ENCODE measurements at regions not wholly inside any gene's neighbourhood (a gene's known extent, or its start where the extent isn't known, plus 50 kb on each side); places are given as distances from the start of the nearest gene placed in this dataset.

GRCh38 chr1:22268327-22268726 is 125.4 kb upstream of the WNT4 start:
- Histone ChIP-seq H3K36me3 (no peaks in the 10 kb centered on the region), H3K4me1 (no peaks in the 10 kb centered on the region), H3K4me3 (no peak overlapping the region), H3K27me3 (no peaks in the 10 kb centered on the region), H3K9me3 (no peaks in the 10 kb centered on the region), H3K27ac (no peak overlapping the region)
- no peak for DNase-seq (ENCODE audit: low spot score in 2 of 2)
- intact Hi-C loops (cut with DNase I) = no loop called here
- TF ChIP-seq CTCF (IDR thresholded peaks at IDR 0.05) = no peak

GRCh38 chr1:22271847-22272801 is 129.2 kb upstream of the WNT4 start:
- TF ChIP-seq CTCF (IDR thresholded peaks at IDR 0.05) = no peak
- H3K4me1 ChIP-seq = no peaks in the 10 kb centered on the region

GRCh38 chr1:22273686-22274681 is 131.1 kb upstream of the WNT4 start:
- H3K4me1 ChIP-seq = no peaks in the 10 kb centered on the region
- no peaks in the 10 kb centered on the region for H3K27me3 ChIP-seq
- no peak overlapping the region for H3K27ac ChIP-seq
- TF ChIP-seq CTCF (IDR thresholded peaks at IDR 0.05) = no peak
- no peaks in the 10 kb centered on the region for H3K36me3 ChIP-seq
- H3K9me3 ChIP-seq = no peaks in the 10 kb centered on the region
- H3K4me3 ChIP-seq = no peak overlapping the region
- no peak for DNase-seq (ENCODE audit: low spot score in 2 of 2)
- intact Hi-C loops (cut with DNase I) = no loop called here

More at GRCh38 chr1:22271847-22272801, 129.2 kb upstream of the WNT4 start:
- no peaks in the 10 kb centered on the region for H3K27me3 ChIP-seq
- no peaks in the 10 kb centered on the region for H3K9me3 ChIP-seq
- intact Hi-C loops (cut with DNase I) = no loop called here
- no peak overlapping the region for H3K4me3 ChIP-seq
- no peak overlapping the region for H3K27ac ChIP-seq
- no peaks in the 10 kb centered on the region for H3K36me3 ChIP-seq
- DNase-seq (ENCODE audit: low spot score in 2 of 2) = no peak

GRCh38 chr1:22275167-22275566 is 132.3 kb upstream of the WNT4 start:
- no peak for TF ChIP-seq CTCF (IDR thresholded peaks at IDR 0.05)
- H3K27me3 ChIP-seq = no peaks in the 10 kb centered on the region
- intact Hi-C loops (cut with DNase I) = no loop called here

GRCh38 chr1:22275626-22276395 is 132.9 kb upstream of the WNT4 start:
- Histone ChIP-seq H3K4me3 (no peak overlapping the region), H3K27me3 (no peaks in the 10 kb centered on the region), H3K36me3 (no peaks in the 10 kb centered on the region), H3K4me1 (no peaks in the 10 kb centered on the region), H3K9me3 (no peaks in the 10 kb centered on the region), H3K27ac (no peak overlapping the region)
- TF ChIP-seq CTCF (IDR thresholded peaks at IDR 0.05) = peak; percentile 8 to 67 (median 42)
- intact Hi-C loops (cut with DNase I) = no loop called here
- no peak for DNase-seq (ENCODE audit: low spot score in 2 of 2)

More at GRCh38 chr1:22275167-22275566, 132.3 kb upstream of the WNT4 start:
- no peaks in the 10 kb centered on the region for H3K4me1 ChIP-seq
- H3K4me3 ChIP-seq = no peak overlapping the region
- DNase-seq (ENCODE audit: low spot score in 2 of 2) = no peak
- no peaks in the 10 kb centered on the region for H3K9me3 ChIP-seq
- H3K36me3 ChIP-seq = no peaks in the 10 kb centered on the region
- no peak overlapping the region for H3K27ac ChIP-seq
